Mammary epithelial cell (primary cell): ENCODE measurements at regions not wholly inside any gene's neighbourhood (a gene's known extent, or its start where the extent isn't known, plus 50 kb on each side); places are given as distances from the start of the nearest gene placed in this dataset.

ENCODE experiments used
- EZH2 ChIP-seq: IDR thresholded peaks from 2 replicates; pipeline ENCODE4 v1.6.1; 2012; ENCODE audit warnings: low read length, inconsistent platforms, borderline replicate concordance
- TF ChIP-seq, protein P1 (sequence below), 2 donors: IDR thresholded peaks in 1 of 2; conservative IDR thresholded peaks in 1 of 2; 2 replicates each; pipeline ENCODE4 v1.5.1; 2011 to 2012; ENCODE audit warnings: inconsistent platforms in 2 of 2, low read length in 2 of 2, mild to moderate bottlenecking in 2 of 2, control low read depth in 1 of 2, low read depth in 1 of 2; ENCODE audit not compliant: insufficient read depth in 1 of 2; ENCODE audit errors: extremely low read depth in 1 of 2

DNA sequence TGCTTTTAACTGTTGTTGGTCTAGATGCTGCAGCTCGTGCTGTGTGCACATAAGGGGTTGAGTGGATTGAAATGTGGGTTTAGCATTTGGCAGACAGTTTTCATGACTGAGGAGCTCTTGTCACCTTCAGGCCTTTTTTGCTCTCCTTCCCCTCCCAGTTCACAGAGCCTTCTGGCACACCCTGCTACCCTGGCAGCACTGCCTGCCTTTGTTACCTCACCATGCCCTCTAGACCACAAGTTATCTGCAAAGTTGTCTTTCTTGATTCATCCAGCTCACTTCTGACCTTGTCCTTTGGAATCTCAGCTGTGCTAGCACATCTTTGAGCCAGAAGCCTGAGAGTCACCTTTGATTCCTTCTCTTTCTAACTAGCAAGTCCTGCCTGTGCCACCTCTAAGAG, 348.9 kb upstream of the ZFP64 start:
- TF ChIP-seq, protein P1, sequence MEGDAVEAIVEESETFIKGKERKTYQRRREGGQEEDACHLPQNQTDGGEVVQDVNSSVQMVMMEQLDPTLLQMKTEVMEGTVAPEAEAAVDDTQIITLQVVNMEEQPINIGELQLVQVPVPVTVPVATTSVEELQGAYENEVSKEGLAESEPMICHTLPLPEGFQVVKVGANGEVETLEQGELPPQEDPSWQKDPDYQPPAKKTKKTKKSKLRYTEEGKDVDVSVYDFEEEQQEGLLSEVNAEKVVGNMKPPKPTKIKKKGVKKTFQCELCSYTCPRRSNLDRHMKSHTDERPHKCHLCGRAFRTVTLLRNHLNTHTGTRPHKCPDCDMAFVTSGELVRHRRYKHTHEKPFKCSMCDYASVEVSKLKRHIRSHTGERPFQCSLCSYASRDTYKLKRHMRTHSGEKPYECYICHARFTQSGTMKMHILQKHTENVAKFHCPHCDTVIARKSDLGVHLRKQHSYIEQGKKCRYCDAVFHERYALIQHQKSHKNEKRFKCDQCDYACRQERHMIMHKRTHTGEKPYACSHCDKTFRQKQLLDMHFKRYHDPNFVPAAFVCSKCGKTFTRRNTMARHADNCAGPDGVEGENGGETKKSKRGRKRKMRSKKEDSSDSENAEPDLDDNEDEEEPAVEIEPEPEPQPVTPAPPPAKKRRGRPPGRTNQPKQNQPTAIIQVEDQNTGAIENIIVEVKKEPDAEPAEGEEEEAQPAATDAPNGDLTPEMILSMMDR (conservative IDR thresholded peaks at IDR 0.05 in 1 of 2, IDR thresholded peaks at IDR 0.05 in 1 of 2; ENCODE audit: extremely low read depth in 1 of 2, insufficient read depth in 1 of 2, low read depth in 1 of 2, low read length in 2 of 2): no peak
- no peak for TF ChIP-seq EZH2
